ENCODE measurements at regions not wholly inside any gene's neighbourhood (a gene's known extent, or its start where the extent isn't known, plus 50 kb on each side); places are given as distances from the start of the nearest gene placed in this dataset.
"Not testable (repeated sequence)": the region's sequence is repeated elsewhere in the genome, so short reads cannot be mapped to it uniquely, and the experiment has no call there.

DNA sequence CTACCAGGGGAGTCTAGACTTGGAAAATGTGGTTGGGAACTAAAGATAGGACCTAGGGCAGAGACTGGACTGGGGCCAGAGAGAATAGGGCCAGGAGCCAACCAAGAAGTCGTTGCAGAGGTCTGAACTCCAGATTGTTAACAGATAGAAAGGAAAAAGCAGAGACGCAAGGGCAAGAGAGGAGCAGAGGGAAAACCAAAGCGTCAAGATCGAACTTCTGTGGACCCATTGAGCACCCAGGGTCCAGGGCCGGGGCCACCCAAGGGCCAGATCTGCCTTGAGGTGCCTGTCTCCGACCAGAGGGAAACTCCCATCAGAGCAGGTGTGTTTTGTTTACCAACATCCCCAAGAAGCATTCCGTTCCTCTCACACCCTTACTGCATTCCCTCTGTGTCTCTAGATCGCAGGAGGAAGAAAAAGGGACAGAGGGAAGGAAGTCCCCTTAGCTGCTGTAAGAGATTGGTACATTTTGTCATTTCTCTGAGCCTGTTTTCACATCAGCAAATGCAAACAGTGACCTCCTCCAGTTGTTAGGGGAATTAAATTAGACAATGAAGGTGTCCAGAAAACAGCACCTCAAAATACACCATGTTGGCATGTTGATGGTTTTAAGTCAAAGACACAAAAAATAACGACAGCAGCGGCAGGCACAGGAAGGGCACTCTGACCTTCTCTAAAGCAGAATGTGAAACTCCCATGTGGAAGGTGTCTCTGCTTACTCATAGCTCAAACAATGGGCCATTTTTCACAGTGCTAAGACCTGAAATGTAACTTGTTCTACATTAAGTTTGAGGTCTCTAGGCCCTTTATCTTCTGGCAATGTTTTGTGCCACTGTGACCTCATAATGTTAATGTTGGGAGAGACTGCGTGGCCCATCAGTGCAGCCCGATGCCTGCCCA lies 105.8 kb upstream of the RAB4A start:
- FAIRE-seq = no peak

- no peak for FAIRE-seq
Measured at GRCh38 chr1:229167318-229167717, 103.6 kb upstream of the RAB4A start.

DNA sequence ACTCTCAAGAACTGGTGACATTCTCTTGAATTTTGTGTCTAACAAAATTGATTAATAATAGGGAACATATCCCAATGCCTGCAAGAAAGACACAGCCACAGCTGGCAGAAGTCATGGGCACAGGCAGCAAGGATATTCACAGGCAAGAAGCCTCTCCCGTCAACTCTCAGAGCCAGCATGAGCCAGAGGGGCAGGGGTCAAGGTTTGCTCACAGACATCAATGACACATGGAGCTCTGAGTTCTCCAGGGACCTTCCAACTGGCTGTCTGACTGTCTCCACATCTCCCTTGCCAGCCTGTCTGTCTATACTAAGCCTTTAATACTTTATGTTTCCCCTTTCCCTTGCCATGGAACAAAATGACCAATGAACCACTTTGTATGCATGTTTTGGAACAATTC lies 101.5 kb upstream of the RAB4A start:
- FAIRE-seq = no peak

DNA sequence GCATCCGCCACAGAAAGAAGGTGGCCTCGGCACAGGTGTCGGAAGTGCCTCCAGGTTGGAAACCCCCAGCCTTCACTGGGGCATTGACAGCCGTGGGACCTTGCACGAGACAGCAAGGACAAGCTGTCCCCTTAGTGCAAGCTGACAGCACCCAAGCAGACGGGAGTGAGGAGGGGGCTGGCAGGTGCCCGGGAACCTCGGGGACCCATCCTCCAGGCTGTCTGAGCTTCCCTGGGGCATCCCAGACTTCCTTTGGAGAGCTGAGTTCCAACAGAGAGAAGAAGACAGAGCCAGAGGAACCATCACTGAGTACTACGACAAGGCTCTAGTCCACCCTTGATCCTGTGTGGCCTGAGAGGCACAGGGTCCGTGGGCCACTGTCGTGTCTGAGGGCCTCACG lies 100.6 kb upstream of the RAB4A start:
- no peak for FAIRE-seq

GRCh38 chr1:229170778-229171505 lies 100.0 kb upstream of the RAB4A start:
- FAIRE-seq = no peak

DNA sequence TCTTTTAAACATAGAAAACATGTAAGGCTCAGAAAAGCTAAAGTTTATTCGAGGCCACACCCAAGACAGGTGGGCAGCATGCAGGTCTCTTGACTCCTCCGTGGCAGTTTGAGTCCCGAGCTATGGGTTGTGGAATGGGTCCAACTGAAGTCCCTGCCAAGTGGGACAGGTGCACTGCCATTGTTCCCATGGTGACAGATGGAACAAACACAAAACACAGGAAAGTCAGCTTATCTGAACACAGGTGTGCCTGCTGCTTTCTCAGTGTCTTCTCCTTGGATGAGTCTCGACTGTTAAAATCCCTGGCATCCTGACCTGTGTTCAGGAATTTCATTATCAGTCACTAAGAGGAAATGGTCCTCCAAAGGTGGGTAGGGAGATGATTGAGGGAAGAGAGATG lies 99.0 kb upstream of the RAB4A start:
- no peak for FAIRE-seq

DNA sequence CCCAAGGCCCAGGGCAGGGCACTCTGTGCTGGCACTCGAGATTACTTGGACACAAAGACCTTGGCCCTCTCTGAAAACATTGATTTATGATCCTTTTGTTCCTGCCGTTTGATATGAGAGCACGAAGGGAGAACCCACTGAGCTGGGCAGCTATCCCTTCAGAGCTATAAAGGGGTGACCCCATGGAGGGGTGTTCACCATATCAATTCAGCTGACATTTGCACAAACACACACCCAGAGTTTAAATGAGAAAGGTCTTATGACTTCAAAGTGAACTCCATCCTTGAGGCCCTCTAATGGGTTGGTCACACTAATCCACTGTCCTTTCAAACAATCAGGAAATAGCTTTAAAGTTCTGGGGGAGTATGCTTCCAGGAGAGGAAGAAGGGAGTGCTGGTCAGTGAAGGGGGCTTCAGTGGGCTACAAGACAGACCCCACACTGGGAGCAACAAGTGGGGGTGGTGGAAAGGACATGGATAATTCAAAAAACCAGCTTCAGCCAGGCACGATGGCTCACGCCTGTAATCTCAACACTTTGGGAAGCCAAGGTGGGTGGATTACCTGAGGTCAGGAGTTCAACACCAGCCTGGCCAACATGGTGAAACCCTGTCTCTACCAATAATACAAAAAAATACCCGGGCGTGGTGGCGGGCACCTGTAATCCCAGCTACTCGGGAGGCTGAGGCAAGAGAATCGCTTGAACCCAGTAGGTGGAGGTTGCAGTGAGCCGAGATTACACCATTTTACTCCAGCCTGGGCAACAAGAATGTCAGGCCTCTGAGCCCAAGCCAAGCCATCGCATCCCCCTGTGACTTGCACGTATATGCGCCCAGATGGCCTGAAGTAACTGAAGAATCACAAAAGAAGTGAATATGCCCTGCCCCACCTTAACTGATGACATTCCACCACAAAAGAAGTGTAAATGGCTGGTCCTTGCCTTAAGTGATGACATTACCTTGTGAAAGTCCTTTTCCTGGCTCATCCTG lies 97.1 kb upstream of the RAB4A start:
- not testable (repeated sequence) for FAIRE-seq

- not testable (repeated sequence) for FAIRE-seq
Measured at GRCh38 chr1:229175297-229175696, 95.6 kb upstream of the RAB4A start.

DNA sequence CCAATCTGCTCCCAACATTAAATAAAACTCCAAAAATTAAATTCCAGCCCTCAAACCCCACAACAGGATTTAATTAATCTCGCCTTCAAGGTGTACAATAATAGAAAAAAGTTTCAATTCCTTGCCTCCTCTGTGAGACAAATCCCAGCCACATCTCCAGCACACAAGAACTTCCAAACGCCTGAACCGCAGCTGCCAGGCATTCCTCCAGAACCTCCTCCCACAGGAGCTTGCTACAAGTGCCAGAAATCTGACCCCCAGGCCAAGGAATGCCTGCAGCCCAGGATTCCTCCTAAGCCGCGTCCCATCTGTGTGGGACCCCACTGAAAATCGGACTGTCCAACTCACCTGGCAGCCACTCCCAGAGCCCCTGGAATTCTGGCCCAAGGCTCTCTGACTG lies 94.5 kb upstream of the RAB4A start:
- not testable (repeated sequence) for FAIRE-seq

DNA sequence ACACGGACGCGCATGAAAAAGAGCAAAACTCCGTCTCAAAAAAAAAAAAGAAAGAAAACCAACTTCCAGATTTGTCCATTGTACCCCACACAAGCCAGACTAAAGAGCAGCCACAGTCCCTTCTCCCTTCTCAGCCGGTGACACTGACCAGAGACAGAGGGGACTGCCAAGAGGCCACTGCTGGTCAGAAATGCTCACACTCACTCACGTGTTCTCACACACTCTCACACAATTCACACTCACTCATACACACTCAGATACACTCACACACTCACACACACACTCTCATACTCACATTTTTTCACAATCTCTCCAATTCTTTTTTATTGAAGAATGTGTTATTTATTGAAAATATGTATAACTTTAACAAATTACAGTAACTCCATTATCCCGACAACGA lies 90.8 kb upstream of the RAB4A start:
- FAIRE-seq = no peak

DNA sequence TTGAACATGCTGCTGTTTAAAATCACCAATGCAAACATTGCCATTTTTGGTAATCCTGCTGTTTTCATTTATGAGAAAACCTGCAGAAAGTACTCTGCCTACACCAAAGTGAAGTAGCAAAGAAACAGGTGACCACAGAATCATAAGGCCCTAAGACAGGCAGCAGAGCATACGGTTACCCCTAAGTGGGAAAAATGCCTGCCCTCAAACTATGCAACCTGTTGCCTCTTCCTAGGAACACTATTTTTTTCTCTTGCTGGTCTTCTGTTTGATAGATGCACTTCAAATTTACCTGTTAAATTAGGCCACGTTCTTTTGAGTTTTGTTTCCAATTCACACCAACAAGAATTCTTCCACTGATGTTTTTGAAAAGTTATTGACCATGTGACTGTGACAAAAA lies 89.5 kb upstream of the RAB4A start:
- no peak for FAIRE-seq

DNA sequence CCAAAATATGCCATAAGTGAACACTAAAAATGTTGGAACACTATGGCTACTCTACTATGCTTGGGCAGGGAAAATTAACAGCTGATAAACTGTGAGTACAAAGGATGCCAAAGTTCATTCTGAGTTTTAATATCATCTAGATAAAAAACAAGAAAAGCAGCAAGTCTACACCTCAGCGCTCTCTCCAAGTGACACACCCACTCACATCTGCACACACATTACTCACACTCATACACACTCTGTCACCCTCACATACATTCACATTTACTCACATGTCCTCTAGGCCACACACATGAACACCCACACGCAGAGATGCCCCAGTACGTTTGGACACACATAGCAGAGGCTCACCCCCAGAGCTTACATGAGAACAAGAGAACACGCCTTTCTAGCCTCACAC lies 87.3 kb upstream of the RAB4A start:
- no peak for FAIRE-seq

DNA sequence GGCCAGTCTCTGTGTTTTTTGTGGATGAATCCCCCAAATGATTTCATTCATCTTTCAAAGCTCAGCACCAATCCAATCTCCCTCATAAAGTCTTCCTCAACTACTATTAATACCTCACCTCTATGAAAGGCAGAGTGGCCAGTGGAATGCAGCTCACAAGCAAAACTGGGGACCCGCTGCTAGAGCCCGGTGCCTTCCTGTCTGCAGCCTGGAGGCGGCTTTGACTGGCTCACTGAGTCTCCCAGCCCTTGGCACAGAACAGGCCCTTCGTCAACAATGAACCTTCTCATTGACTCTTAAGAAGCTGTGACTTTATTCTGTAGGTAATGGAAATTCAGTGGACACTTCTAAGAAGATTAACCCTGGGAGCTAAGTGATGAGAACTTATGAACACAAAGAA lies 86.8 kb upstream of the RAB4A start:
- no peak for FAIRE-seq

- FAIRE-seq = no peak
Measured at GRCh38 chr1:229185963-229186362, 84.9 kb upstream of the RAB4A start.

GRCh38 chr1:229186373-229187056 lies 84.4 kb upstream of the RAB4A start:
- no peak for FAIRE-seq

GRCh38 chr1:229190057-229190575 lies 80.8 kb upstream of the RAB4A start:
- FAIRE-seq = no peak

GRCh38 chr1:229191066-229191674 lies 79.7 kb upstream of the RAB4A start:
- no peak for FAIRE-seq

DNA sequence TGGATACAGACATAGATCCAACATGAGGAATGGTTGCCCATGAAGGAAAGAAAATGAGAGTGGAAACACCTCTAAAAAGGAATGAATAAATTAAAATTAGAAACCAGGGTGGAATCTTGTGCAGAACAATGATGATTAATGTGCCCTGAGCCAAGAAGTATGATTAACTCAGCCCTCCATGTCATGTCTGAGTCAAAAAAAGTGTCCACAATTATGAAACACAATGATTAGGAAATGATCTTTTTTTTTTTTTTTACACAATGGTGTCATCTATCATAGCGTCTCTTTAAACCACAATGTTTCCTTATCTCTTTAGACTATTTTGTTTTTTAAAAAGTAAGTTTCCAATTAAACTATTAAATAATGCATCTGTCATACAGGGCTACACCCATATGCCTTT lies 78.9 kb upstream of the RAB4A start:
- no peak for FAIRE-seq

- FAIRE-seq = no peak
Measured at GRCh38 chr1:229192853-229193252, 78.1 kb upstream of the RAB4A start.

GRCh38 chr1:229194096-229194495 lies 76.8 kb upstream of the RAB4A start:
- no peak for FAIRE-seq

GRCh38 chr1:229195246-229195645 lies 75.7 kb upstream of the RAB4A start:
- no peak for FAIRE-seq
